A549 (cell line): ENCODE measurements at regions not wholly inside any gene's neighbourhood (a gene's known extent, or its start where the extent isn't known, plus 50 kb on each side); places are given as distances from the start of the nearest gene placed in this dataset.

Experiments used
- ATAC-seq, 2 experiments: fragments of 200-7000 bp in 1 of 2; fragments of >200 bp in 1 of 2; cut with Nextera tagmentation in 1 of 2; cut with Tn5 transposase in 1 of 2; 3 replicates each; pipeline versions ENCODE4 v1.8.0 to v1.9.1; 2018 to 2020; ENCODE audit warnings: mild to moderate bottlenecking in 1 of 2, moderate library complexity in 1 of 2
- CTCF ChIA-PET: fragments of 300-600 bp; sonication (Branson Sonifier 250); formaldehyde crosslinking; extraction: SDS; loops from one replicate; lab custom pipeline; 2021; ENCODE audit warnings: antibody characterized with exemption, inconsistent platforms; lab: Yijun Ruan, JAX
- POLR2A ChIA-PET: fragments of 350-600 bp; formaldehyde crosslinking; extraction: SDS; loops from one replicate; lab custom pipeline; 2021; ENCODE audit warnings: antibody characterized with exemption, inconsistent platforms; lab: Yijun Ruan, JAX
- DNase-seq, 2 experiments: peaks; one replicate each; pipeline versions ENCODE4 v3.0.0 to v3.0.0-alpha.2; 2011 to 2016; ENCODE audit warnings: low read depth in 1 of 2, low spot score in 1 of 2
- FAIRE-seq: peaks from 2 replicates; lab custom pipeline; 2011; peaks lifted over from hg19 to GRCh38; lab: Jason Lieb, UNC
- H3K27ac ChIP-seq, 2 experiments: fragments of >200 bp; sonication (Bioruptor Twin); formaldehyde crosslinking; 3 replicates each; pipeline ENCODE4 v1.5.1; 2016 to 2017
- H3K4me1 ChIP-seq: fragments of >200 bp; sonication (Bioruptor Twin); formaldehyde crosslinking; 3 replicates; pipeline ENCODE4 v1.6.1; 2016
- H3K4me2 ChIP-seq: fragments of >200 bp; sonication (Bioruptor Twin); formaldehyde crosslinking; 3 replicates; pipeline ENCODE4 v1.6.1; 2016
- H3K4me3 ChIP-seq: fragments of >200 bp; sonication (Bioruptor Twin); formaldehyde crosslinking; 3 replicates; pipeline ENCODE4 v1.5.1; 2016
- H3K9me3 ChIP-seq: fragments of >200 bp; sonication (Bioruptor Twin); formaldehyde crosslinking; 3 replicates; pipeline ENCODE4 v1.6.1; 2016
- ATOH8 ChIP-seq: fragments of 250-450 bp; sonication (Bioruptor Pico); IDR thresholded peaks from 2 replicates; pipeline ENCODE4 v1.5.0; 2020; ENCODE audit warnings: low read depth, mild to moderate bottlenecking, moderate library complexity
- BCL3 ChIP-seq: fragments of >200 bp; sonication (Bioruptor Twin); formaldehyde crosslinking; IDR thresholded peaks from 3 replicates; pipeline ENCODE4 v1.6.1; 2016
- CEBPB ChIP-seq, 2 experiments: fragments of >200 bp in 1 of 2; sonication (Bioruptor Twin) in 1 of 2; formaldehyde crosslinking in 1 of 2; IDR thresholded peaks; 2 replicates each; pipeline ENCODE4 v1.6.1; 2012 to 2016
- CHD2 ChIP-seq: fragments of 150-350 bp; IDR thresholded peaks from 2 replicates; pipeline ENCODE4 v1.6.1; 2014; ENCODE audit warnings: low read length; ENCODE audit not compliant: partially characterized antibody
- CHD4 ChIP-seq: fragments of 200-600 bp; sonication (generic); IDR thresholded peaks from 2 replicates; pipeline ENCODE4 v1.6.1; 2016; ENCODE audit warnings: antibody characterized with exemption, mild to moderate bottlenecking, borderline replicate concordance
- EHF ChIP-seq: fragments of 250-450 bp; sonication (Bioruptor Pico); IDR thresholded peaks from 2 replicates; pipeline ENCODE4 v1.5.0; 2020; ENCODE audit warnings: mild to moderate bottlenecking
- EHMT2 ChIP-seq: fragments of 200-600 bp; sonication (generic); IDR thresholded peaks from 2 replicates; pipeline ENCODE4 v1.6.1; 2016; ENCODE audit warnings: antibody characterized with exemption, low read depth, mild to moderate bottlenecking, moderate library complexity
- GATA3 ChIP-seq: IDR thresholded peaks from 2 replicates; pipeline ENCODE4 v1.6.1; 2012; ENCODE audit warnings: borderline replicate concordance
- HDAC2 ChIP-seq: fragments of 200-600 bp; sonication (generic); IDR thresholded peaks from 2 replicates; pipeline ENCODE4 v1.6.1; 2016
- HES2 ChIP-seq: fragments of >200 bp; sonication (Bioruptor Twin); formaldehyde crosslinking; IDR thresholded peaks from 2 replicates; pipeline ENCODE4 v1.6.1; 2016
- HOXA7 ChIP-seq: fragments of 250-450 bp; sonication (Bioruptor Pico); IDR thresholded peaks from 2 replicates; pipeline ENCODE4 v1.5.0; 2020; ENCODE audit warnings: mild to moderate bottlenecking, moderate library complexity
- HOXB5 ChIP-seq: fragments of 250-450 bp; sonication (Bioruptor Pico); IDR thresholded peaks from 2 replicates; pipeline ENCODE4 v1.5.0; 2020; ENCODE audit warnings: mild to moderate bottlenecking, moderate library complexity
- JUNB ChIP-seq: fragments of >200 bp; sonication (Bioruptor Twin); formaldehyde crosslinking; IDR thresholded peaks from 2 replicates; pipeline ENCODE4 v1.6.1; 2016
- KDM1A ChIP-seq: fragments of 200-600 bp; sonication (generic); IDR thresholded peaks from 2 replicates; pipeline ENCODE4 v1.6.1; 2016; ENCODE audit warnings: low read depth, mild to moderate bottlenecking
- MAZ ChIP-seq: fragments of 150-350 bp; IDR thresholded peaks from 2 replicates; pipeline ENCODE4 v1.6.1; 2014; ENCODE audit warnings: antibody characterized with exemption, low read depth, low read length, borderline replicate concordance
- NPAS2 ChIP-seq: fragments of 250-450 bp; sonication (Bioruptor Pico); IDR thresholded peaks from 2 replicates; pipeline ENCODE4 v1.8.0; 2022; ENCODE audit warnings: mild to moderate bottlenecking, moderate library complexity, borderline replicate concordance
- NR3C1 ChIP-seq: fragments of >200 bp; sonication (Bioruptor Twin); formaldehyde crosslinking; IDR thresholded peaks from 3 replicates; pipeline ENCODE4 v1.6.1; 2017
- RAD21 ChIP-seq, 2 experiments: fragments of >200 bp in 1 of 2; sonication (Bioruptor Twin) in 1 of 2; formaldehyde crosslinking in 1 of 2; IDR thresholded peaks in 1 of 2; conservative IDR thresholded peaks in 1 of 2; 2 replicates in 1 of 2; 3 replicates in 1 of 2; pipeline ENCODE4 v1.6.1; 2012 to 2018; ENCODE audit warnings: inconsistent platforms in 1 of 2
- RNF2 ChIP-seq: fragments of 200-600 bp; sonication (generic); IDR thresholded peaks from 2 replicates; pipeline ENCODE4 v1.6.1; 2016; ENCODE audit warnings: low read depth, mild to moderate bottlenecking, antibody characterized with exemption, moderate library complexity, borderline replicate concordance
- SREBF2 ChIP-seq: fragments of 450-650 bp; IDR thresholded peaks from 2 replicates; pipeline ENCODE4 v1.6.1; 2014; ENCODE audit warnings: mild to moderate bottlenecking, moderate library complexity
- USF2 ChIP-seq: fragments of 450-650 bp; IDR thresholded peaks from 2 replicates; pipeline ENCODE4 v1.6.1; 2014; ENCODE audit warnings: antibody characterized with exemption
- ZC3H11A ChIP-seq: fragments of 450-650 bp; IDR thresholded peaks from 2 replicates; pipeline ENCODE4 v1.6.1; 2014; ENCODE audit warnings: antibody characterized with exemption, mild to moderate bottlenecking
- ZNF302 ChIP-seq: fragments of 250-450 bp; sonication (Bioruptor Pico); IDR thresholded peaks from 2 replicates; pipeline ENCODE4 v1.9.0; 2021; ENCODE audit warnings: inconsistent platforms, mild to moderate bottlenecking, moderate library complexity
- WGBS: methylation state at CpG from one replicate; pipeline ENCODE4 v1.1.6; 2017; ENCODE audit errors: missing lambda C conversion rate; 5-methylcytosine and 5-hydroxymethylcytosine counted together
- TF ChIP-seq, protein P1 (sequence below): IDR thresholded peaks from 2 replicates; pipeline ENCODE4 v1.6.1; 2012
- TF ChIP-seq, protein P2 (sequence below): IDR thresholded peaks from 2 replicates; pipeline ENCODE4 v1.6.1; 2012

DNA sequence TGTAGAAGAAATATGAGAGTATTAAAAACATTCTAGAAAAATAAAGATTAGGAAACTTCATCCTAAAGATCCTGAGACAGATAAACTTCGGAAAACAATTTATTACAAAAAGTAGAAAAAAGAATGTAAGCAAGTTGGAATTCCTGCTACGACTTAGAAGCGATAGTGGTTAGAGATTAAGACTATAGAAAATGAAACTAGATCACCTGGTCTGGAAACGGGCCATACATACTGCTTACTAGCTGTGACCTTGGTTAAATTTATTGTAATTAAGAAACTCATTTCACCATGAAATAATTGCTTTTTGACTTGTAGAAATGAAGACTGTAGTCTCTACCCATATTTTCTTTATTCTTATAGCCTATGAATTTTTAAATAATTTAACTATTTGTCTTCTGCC is 614.1 kb downstream of the SLC16A7 start:
- ATAC-seq: no peak
- POLR2A ChIA-PET: no interaction called here
- no peak for FAIRE-seq
- Histone ChIP-seq H3K4me3 (peak overlapping the region; percentile 19; the same call in 1 of the 3 replicates), H3K4me1 (peaks cover 13% of the 10 kb centered on the region), H3K4me2 (peak overlapping the region; percentile 66), H3K9me3 (no peaks in the 10 kb centered on the region), H3K27ac (no peak overlapping the region)
- 18% methylated on average over 4 of the region's 4 CpGs for WGBS
- CTCF ChIA-PET: no interaction called here
- no peak for TF ChIP-seq NPAS2 (CRISPR knock-in tag)
- TF ChIP-seq GATA3: no peak
- TF ChIP-seq MAZ: no peak
- TF ChIP-seq HDAC2: no peak
- TF ChIP-seq HOXB5: no peak
- TF ChIP-seq KDM1A: no peak
- DNase-seq: no peak

DNA sequence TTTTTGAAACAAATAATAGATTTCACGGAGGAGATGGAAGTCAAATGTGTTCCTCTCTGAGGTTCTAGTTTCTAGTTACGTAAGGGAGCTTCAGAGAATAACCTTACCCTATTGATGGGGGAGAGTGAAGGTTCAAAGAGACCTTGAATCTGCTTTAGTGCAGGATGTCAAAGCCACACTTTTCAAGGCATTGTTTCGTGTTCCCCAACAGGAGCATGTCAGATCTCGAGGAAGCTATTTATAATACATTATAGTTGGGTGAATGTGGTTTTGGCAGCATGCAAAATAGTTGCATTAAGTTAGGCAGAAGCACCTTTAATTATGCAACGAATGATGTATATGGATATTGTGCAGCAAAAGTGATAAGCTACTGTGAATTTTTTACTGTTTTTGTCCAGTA is 614.9 kb downstream of the SLC16A7 start:
- ATAC-seq: no peak
- 64% methylated on average over 5 of the region's 5 CpGs for WGBS
- DNase-seq: no peak
- Histone ChIP-seq H3K4me3 (no peak overlapping the region), H3K4me2 (no peak overlapping the region), H3K4me1 (peaks cover 5% of the 10 kb centered on the region; the same call in 2 of the 3 replicates), H3K9me3 (no peaks in the 10 kb centered on the region), H3K27ac (no peak overlapping the region)
- ChIA-PET POLR2A (no interaction called here), CTCF (no interaction called here)
- TF ChIP-seq CEBPB (IDR thresholded peaks at IDR 0.05) (no peak), EHF (CRISPR knock-in tag) (no peak), CHD4 (no peak), EHMT2 (no peak), NR3C1 (no peak), ZC3H11A (no peak), BCL3 (no peak), RAD21 (conservative IDR thresholded peaks at IDR 0.05 in 1 of 2, IDR thresholded peaks at IDR 0.05 in 1 of 2) (no peak)
- TF ChIP-seq, protein P1, sequence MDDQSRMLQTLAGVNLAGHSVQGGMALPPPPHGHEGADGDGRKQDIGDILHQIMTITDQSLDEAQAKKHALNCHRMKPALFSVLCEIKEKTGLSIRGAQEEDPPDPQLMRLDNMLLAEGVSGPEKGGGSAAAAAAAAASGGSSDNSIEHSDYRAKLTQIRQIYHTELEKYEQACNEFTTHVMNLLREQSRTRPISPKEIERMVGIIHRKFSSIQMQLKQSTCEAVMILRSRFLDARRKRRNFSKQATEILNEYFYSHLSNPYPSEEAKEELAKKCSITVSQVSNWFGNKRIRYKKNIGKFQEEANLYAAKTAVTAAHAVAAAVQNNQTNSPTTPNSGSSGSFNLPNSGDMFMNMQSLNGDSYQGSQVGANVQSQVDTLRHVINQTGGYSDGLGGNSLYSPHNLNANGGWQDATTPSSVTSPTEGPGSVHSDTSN: no peak
- FAIRE-seq: no peak

DNA sequence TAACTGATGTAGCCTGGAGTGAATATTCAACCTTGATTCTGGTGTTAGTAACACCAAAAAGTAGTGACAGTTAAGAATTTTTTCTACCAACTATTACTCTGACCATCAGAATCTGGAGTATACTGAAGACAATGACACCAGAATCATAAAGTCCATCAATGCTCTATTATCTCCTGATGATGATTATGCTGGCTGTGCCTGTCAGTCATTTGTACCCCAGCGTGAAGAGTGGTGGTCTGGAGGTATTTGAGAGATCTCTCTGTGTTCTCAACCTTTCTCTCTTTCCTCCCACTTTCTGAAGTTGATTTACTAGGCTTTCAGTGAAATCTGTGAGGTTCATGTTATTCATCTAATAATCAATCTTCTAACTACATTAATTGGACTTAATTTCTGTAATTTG is 615.4 kb downstream of the SLC16A7 start:
- DNase-seq (no peak), ATAC-seq (no peak), FAIRE-seq (no peak)
- no peak overlapping the region for H3K27ac ChIP-seq
- CTCF ChIA-PET: no interaction called here
- POLR2A ChIA-PET: no interaction called here
- no peak overlapping the region for H3K4me3 ChIP-seq
- H3K4me1 ChIP-seq: peaks cover under 1% of the 10 kb centered on the region; the same call in 1 of the 3 replicates
- 84% methylated on average over 1 of the region's 1 CpG for WGBS
- TF ChIP-seq ZC3H11A (no peak), NPAS2 (CRISPR knock-in tag) (no peak), RNF2 (no peak), HES2 (no peak), HOXA7 (no peak), ZNF302 (CRISPR knock-in tag) (no peak), MAZ (no peak), USF2 (no peak), SREBF2 (no peak), JUNB (no peak), RAD21 (conservative IDR thresholded peaks at IDR 0.05 in 1 of 2, IDR thresholded peaks at IDR 0.05 in 1 of 2) (no peak), GATA3 (no peak), HDAC2 (no peak), EHMT2 (no peak), ATOH8 (CRISPR knock-in tag) (no peak), CHD2 (no peak)
- TF ChIP-seq, protein P2, sequence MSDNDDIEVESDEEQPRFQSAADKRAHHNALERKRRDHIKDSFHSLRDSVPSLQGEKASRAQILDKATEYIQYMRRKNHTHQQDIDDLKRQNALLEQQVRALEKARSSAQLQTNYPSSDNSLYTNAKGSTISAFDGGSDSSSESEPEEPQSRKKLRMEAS: no peak
- TF ChIP-seq, protein P1: no peak
- H3K9me3 ChIP-seq: no peaks in the 10 kb centered on the region
- H3K4me2 ChIP-seq: no peak overlapping the region
